Psoas muscle (tissue), 7 donors: ENCODE measurements at regions not wholly inside any gene's neighbourhood (a gene's known extent, or its start where the extent isn't known, plus 50 kb on each side); places are given as distances from the start of the nearest gene placed in this dataset.

Experiments
- ATAC-seq, 4 donors: fragments of 200-7000 bp; cut with Tn5 transposase; one replicate each; pipeline ENCODE4 v1.9.1; 2020; ENCODE audit warnings: moderate library complexity in 3 of 4, mild to moderate bottlenecking in 2 of 4
- DNase-seq, 2 donors: peaks; one replicate each; pipeline ENCODE4 v3.0.0-alpha.2; 2020
- H3K27ac ChIP-seq: fragments of 200-600 bp; one replicate; pipeline ENCODE4 v1.8.0; 2022
- H3K27me3 ChIP-seq, 3 donors: fragments of 200-600 bp in 1 of 3; one replicate each; pipeline versions ENCODE4 v1.6.1 to v1.8.0; 2013 to 2022; ENCODE audit warnings: low read length in 2 of 3, mild to moderate bottlenecking in 2 of 3, moderate library complexity in 1 of 3; ENCODE audit not compliant: insufficient read depth in 3 of 3
- H3K36me3 ChIP-seq, 2 donors: fragments of 200-600 bp in 1 of 2; one replicate each; pipeline versions ENCODE4 v1.6.1 to v1.8.0; 2013 to 2022; ENCODE audit warnings: low read depth in 1 of 2, mild to moderate bottlenecking in 1 of 2, moderate library complexity in 1 of 2; ENCODE audit not compliant: insufficient read depth in 1 of 2
- H3K4me1 ChIP-seq: fragments of 200-600 bp; one replicate; pipeline ENCODE4 v1.8.0; 2022
- H3K4me3 ChIP-seq: fragments of 200-600 bp; one replicate; pipeline ENCODE4 v1.8.0; 2022; ENCODE audit warnings: mild to moderate bottlenecking
- H3K9me3 ChIP-seq: fragments of 200-600 bp; one replicate; pipeline ENCODE4 v1.8.0; 2022
- CTCF ChIP-seq: fragments of 200-600 bp; IDR thresholded peaks from one replicate; pipeline ENCODE4 v1.8.0; 2022; ENCODE audit warnings: antibody characterized with exemption
- WGBS, 3 donors: extraction: QIAGEN DNeasy Blood & Tissue Kit; methylation state at CpG; one replicate each; pipeline versions ENCODE4 v1.1.6 to v1.1.7; 2013; 5-methylcytosine and 5-hydroxymethylcytosine counted together
- intact Hi-C, 2 donors: fragments of 100-400 bp; cut with DNase I; formaldehyde crosslinking; loops; one replicate each; pipeline versions ENCODE4 v1.11.0 to v1.14.2; 2022
- donor health status: healthy with polysubstance abuse.
- donor health status: DM: no; HTN: no; CAD: no; lungs with moderate emphysema.
- donor health status: Bipolar disorder and iron deficiency.
- donor health status: healthy.
- donor health status: DM: yes; HTN: yes; CAD: no.
- donor health status: DM: no; HTN: no; CAD: no.
- donor health status: DM: yes; HTN: yes; CAD: no.

- TF ChIP-seq CTCF, result no peak
- Histone ChIP-seq H3K27ac (no peak overlapping the region), H3K4me1 (no peaks in the 10 kb centered on the region), H3K36me3 (no peaks in the 10 kb centered on the region), H3K9me3 (no peaks in the 10 kb centered on the region), H3K4me3 (no peak overlapping the region), H3K27me3 (no peaks in the 10 kb centered on the region)
- peak in 1 of 4 donors; percentile 50 for ATAC-seq
- WGBS, 3 donors, result 74 to 86% (median 78%) methylated on average over 1 of the region's 1 CpG
- DNase-seq, result no peak
- intact Hi-C loops, result no loop called here
These were observed 54.2 kb upstream of the PBX1 start for GRCh38 chr1:164504749-164505148.
